Glutamatergic neuron (in vitro differentiated cells): ENCODE measurements at regions not wholly inside any gene's neighbourhood (a gene's known extent, or its start where the extent isn't known, plus 50 kb on each side); places are given as distances from the start of the nearest gene placed in this dataset.

Experiments used
- DNase-seq: peaks from one replicate; pipeline ENCODE4 v3.0.0; 2022
- H3K27ac Mint-ChIP-seq: one replicate; pipeline ENCODE4 v1.8.0; 2020; ENCODE audit warnings: mild to moderate bottlenecking, mixed read lengths, inconsistent platforms; ENCODE audit not compliant: unreplicated experiment
- H3K27me3 Mint-ChIP-seq: one replicate; pipeline ENCODE4 v1.8.0; 2020; ENCODE audit warnings: mild to moderate bottlenecking, moderate library complexity, mixed read lengths, inconsistent platforms; ENCODE audit not compliant: unreplicated experiment
- H3K36me3 Mint-ChIP-seq: one replicate; pipeline ENCODE4 v1.8.0; 2020; ENCODE audit warnings: mild to moderate bottlenecking, mixed read lengths, inconsistent platforms; ENCODE audit not compliant: unreplicated experiment
- H3K4me1 Mint-ChIP-seq: one replicate; pipeline ENCODE4 v1.8.0; 2020; ENCODE audit warnings: mild to moderate bottlenecking, low read depth, mixed read lengths, inconsistent platforms; ENCODE audit not compliant: unreplicated experiment
- H3K4me3 Mint-ChIP-seq: one replicate; pipeline ENCODE4 v1.8.0; 2020; ENCODE audit warnings: mild to moderate bottlenecking, mixed read lengths, inconsistent platforms; ENCODE audit not compliant: unreplicated experiment
- H3K9me3 Mint-ChIP-seq: one replicate; pipeline ENCODE4 v1.8.0; 2020; ENCODE audit warnings: mild to moderate bottlenecking, moderate library complexity, mixed read lengths, inconsistent platforms; ENCODE audit not compliant: unreplicated experiment
- TF ChIP-seq, protein P1 (sequence below): fragments of 200-600 bp; sonication (generic); IDR thresholded peaks from one replicate; pipeline ENCODE4 v1.5.0; 2021; ENCODE audit not compliant: partially characterized antibody, unreplicated experiment

- Mint-ChIP-seq H3K27ac (no peak overlapping the region), H3K36me3 (no peaks in the 10 kb centered on the region), H3K9me3 (no peaks in the 10 kb centered on the region), H3K27me3 (no peaks in the 10 kb centered on the region), H3K4me1 (no peaks in the 10 kb centered on the region), H3K4me3 (no peak overlapping the region)
- TF ChIP-seq, protein P1, sequence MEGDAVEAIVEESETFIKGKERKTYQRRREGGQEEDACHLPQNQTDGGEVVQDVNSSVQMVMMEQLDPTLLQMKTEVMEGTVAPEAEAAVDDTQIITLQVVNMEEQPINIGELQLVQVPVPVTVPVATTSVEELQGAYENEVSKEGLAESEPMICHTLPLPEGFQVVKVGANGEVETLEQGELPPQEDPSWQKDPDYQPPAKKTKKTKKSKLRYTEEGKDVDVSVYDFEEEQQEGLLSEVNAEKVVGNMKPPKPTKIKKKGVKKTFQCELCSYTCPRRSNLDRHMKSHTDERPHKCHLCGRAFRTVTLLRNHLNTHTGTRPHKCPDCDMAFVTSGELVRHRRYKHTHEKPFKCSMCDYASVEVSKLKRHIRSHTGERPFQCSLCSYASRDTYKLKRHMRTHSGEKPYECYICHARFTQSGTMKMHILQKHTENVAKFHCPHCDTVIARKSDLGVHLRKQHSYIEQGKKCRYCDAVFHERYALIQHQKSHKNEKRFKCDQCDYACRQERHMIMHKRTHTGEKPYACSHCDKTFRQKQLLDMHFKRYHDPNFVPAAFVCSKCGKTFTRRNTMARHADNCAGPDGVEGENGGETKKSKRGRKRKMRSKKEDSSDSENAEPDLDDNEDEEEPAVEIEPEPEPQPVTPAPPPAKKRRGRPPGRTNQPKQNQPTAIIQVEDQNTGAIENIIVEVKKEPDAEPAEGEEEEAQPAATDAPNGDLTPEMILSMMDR = no peak
- DNase-seq = no peak
Observed at GRCh38 chr10:55274367-55274766, 473.3 kb upstream of the PCDH15 start.

GRCh38 chr10:55273946-55274345 lies 472.9 kb upstream of the PCDH15 start:
- Mint-ChIP-seq H3K4me3 (no peak overlapping the region), H3K9me3 (no peaks in the 10 kb centered on the region), H3K27me3 (no peaks in the 10 kb centered on the region), H3K27ac (no peak overlapping the region), H3K4me1 (no peaks in the 10 kb centered on the region), H3K36me3 (no peaks in the 10 kb centered on the region)
- TF ChIP-seq, protein P1 = no peak
- no peak for DNase-seq

- no peaks in the 10 kb centered on the region for H3K27me3 Mint-ChIP-seq
- DNase-seq = no peak
- H3K9me3 Mint-ChIP-seq = no peaks in the 10 kb centered on the region
- no peaks in the 10 kb centered on the region for H3K4me1 Mint-ChIP-seq
- H3K27ac Mint-ChIP-seq = no peak overlapping the region
- TF ChIP-seq, protein P1 = no peak
- no peaks in the 10 kb centered on the region for H3K36me3 Mint-ChIP-seq
- no peak overlapping the region for H3K4me3 Mint-ChIP-seq
Observed at GRCh38 chr10:55272886-55273285, 471.9 kb upstream of the PCDH15 start.

DNA sequence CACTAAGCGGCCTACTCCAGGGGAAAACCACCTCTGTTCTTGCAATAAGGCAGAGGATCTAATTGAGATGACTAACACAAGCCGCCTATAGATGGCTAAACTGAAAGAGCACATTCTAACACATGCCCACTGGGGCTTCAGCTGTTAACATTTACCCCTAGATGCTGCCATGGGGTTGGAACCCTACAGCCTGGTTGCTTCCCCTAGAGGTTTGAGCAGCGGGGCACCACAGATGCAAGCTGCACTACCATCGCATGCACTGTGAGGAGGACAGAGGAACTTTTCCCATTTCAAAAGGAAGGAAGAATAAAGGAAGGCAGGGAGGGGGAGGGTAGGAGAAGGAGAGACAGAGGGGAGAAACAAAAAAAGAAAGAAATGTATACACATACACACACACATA lies 465.8 kb upstream of the PCDH15 start:
- H3K9me3 Mint-ChIP-seq = peaks cover 2% of the 10 kb centered on the region
- H3K4me1 Mint-ChIP-seq = peaks cover 13% of the 10 kb centered on the region
- TF ChIP-seq, protein P1 = no peak
- H3K27ac Mint-ChIP-seq = no peak overlapping the region
- no peaks in the 10 kb centered on the region for H3K27me3 Mint-ChIP-seq
- DNase-seq = no peak
- H3K36me3 Mint-ChIP-seq = no peaks in the 10 kb centered on the region
- H3K4me3 Mint-ChIP-seq = no peak overlapping the region

GRCh38 chr10:55263327-55263726 lies 462.3 kb upstream of the PCDH15 start:
- H3K4me3 Mint-ChIP-seq = no peak overlapping the region
- H3K4me1 Mint-ChIP-seq = peaks cover 13% of the 10 kb centered on the region
- H3K36me3 Mint-ChIP-seq = no peaks in the 10 kb centered on the region
- H3K27ac Mint-ChIP-seq = no peak overlapping the region
- H3K27me3 Mint-ChIP-seq = no peaks in the 10 kb centered on the region
- H3K9me3 Mint-ChIP-seq = peaks cover 2% of the 10 kb centered on the region
- no peak for DNase-seq
- TF ChIP-seq, protein P1 = no peak
